Activated CD4-positive, CD25-positive, alpha-beta regulatory T cell treated with anti-CD3 and anti-CD28 coated beads, Interleukin-2, amount 50 U/mL, for 16 hours (primary cell): ENCODE measurements at regions not wholly inside any gene's neighbourhood (a gene's known extent, or its start where the extent isn't known, plus 50 kb on each side); places are given as distances from the start of the nearest gene placed in this dataset.

Source experiments
- DNase-seq: peaks from one replicate; pipeline ENCODE4 v3.0.0-alpha.2; 2020; ENCODE audit warnings: low read depth, low spot score

DNA sequence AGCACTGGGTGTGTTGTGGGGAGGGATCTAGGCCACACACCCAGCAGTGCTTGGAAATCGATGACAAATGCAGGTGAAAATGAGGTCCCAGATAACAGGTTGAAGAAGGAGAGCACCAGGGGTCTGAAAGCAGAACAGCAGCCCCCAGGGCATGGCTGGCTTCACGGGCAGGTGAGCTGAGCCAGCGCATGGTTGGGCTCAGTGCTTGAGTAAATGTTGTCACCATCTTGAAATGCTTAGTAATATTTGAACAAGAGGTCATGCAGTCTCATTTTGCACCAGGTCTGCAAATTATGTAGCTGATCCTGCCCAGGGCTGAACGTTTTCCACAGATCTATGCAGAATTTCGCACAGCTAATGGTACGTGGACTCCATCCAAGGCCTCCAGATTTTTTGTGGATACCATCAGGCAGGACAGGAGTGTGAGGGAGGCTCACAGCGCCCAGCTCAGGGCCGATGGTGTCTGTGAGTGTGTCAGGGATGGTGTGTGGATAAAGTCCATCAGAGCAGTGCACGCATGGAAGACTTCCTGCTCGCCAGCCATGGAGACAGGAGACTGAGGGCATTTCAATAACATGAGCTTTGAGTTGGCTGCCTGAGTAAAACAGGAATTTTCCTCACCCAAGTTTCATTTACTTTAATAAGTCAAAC, 53.1 kb upstream of the SNX9 start:
- no peak for DNase-seq

DNA sequence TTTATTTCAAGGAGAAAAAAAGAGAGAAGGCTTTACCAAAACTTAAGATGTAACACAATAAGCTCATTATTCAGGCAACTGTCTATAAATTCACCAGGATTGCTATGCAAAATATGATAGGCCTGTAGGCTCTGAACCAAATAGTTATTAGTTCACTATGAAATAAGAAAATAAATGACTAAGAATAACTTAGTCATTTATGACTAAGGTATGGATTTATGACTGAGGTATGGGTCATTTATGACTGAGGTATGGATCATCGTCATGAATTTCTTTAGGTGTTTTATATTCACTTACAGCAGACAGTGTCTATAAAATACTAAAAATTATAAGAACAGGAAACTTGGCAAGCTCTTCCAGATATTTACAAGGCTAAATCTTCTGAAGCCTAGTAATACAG, 52.1 kb upstream of the SNX9 start:
- DNase-seq = no peak

DNA sequence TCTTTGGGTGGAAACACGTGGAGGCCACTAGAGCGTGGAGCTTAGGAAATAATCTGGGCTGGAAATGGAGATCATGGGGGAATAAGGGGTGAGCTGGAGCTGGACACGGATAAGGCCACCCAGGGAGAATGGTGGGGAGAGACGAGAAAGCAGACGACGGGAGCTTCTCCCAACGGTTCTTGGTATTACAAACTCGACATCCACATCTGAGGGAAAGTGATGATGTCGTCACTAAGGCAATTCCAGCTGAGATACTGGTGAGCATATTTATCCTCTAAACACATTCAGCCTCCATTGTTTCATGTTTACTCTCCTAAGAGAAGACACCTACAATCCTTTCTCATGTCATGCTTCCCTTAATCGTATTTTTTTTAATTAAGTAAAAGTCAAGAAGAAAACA, 50.2 kb upstream of the SNX9 start:
- DNase-seq = no peak
